ENCODE measurements at regions not wholly inside any gene's neighbourhood (a gene's known extent, or its start where the extent isn't known, plus 50 kb on each side); places are given as distances from the start of the nearest gene placed in this dataset.

- ChIA-PET CTCF (no interaction called here), POLR2A (no interaction called here)
- no peaks in the 10 kb centered on the region for H3K27me3 ChIP-seq (ENCODE audit: control insufficient read depth, insufficient read depth, low read length)
- ATAC-seq (no peak), DNase-seq (ENCODE audit: low read depth, low spot score) (no peak)
- TF ChIP-seq SIN3A (IDR thresholded peaks at IDR 0.05; ENCODE audit: borderline replicate concordance, insufficient read depth, low read depth, low read length), result no peak
- no peak for TF ChIP-seq REST (IDR thresholded peaks at IDR 0.05; ENCODE audit: insufficient read depth in 1 of 2, low read depth in 2 of 2, low read length in 1 of 2)
- TF ChIP-seq CTCF (IDR thresholded peaks at IDR 0.05), result no peak
- TF ChIP-seq TCF7L2 (IDR thresholded peaks at IDR 0.05; ENCODE audit: low read depth, low read length), result no peak
- no peak for TF ChIP-seq POLR2AphosphoS5 (IDR thresholded peaks at IDR 0.05; ENCODE audit: low read depth, low read length)
- no peak overlapping the region for H3K4me3 ChIP-seq (ENCODE audit: low read depth in 2 of 2, low read length in 2 of 2)
- H3K9me3 ChIP-seq (ENCODE audit: control insufficient read depth, insufficient read depth, low read depth, low read length), result no peaks in the 10 kb centered on the region
- intact Hi-C loops (cut with micrococcal nuclease; ENCODE audit: unreplicated experiment), result no loop called here
- in situ Hi-C loops (cut with HindIII; ENCODE audit: low pct_unique_long_range_greater_than_20kb, low sequenced_read_pairs), result no loop called here
- no peaks in the 10 kb centered on the region for H3K36me3 ChIP-seq (ENCODE audit: control insufficient read depth, insufficient read depth, low read length)
- no peaks in the 10 kb centered on the region for H3K4me1 ChIP-seq (ENCODE audit: control insufficient read depth, insufficient read depth, low read length)
- BruUV-seq (replicated peaks), result no TSS peak
- no peak overlapping the region for H3K27ac ChIP-seq (ENCODE audit: low read length)
These were observed 580.6 kb downstream of the TFAP2A start for GRCh38 chr6:9834233-9834632.

- DNase-seq (ENCODE audit: low read depth, low spot score) (no peak), ATAC-seq (no peak)
- no peak overlapping the region for H3K4me3 ChIP-seq (ENCODE audit: low read depth in 2 of 2, low read length in 2 of 2)
- ChIA-PET POLR2A (no interaction called here), CTCF (no interaction called here)
- no peaks in the 10 kb centered on the region for H3K36me3 ChIP-seq (ENCODE audit: control insufficient read depth, insufficient read depth, low read length)
- TF ChIP-seq TCF7L2 (IDR thresholded peaks at IDR 0.05; ENCODE audit: low read depth, low read length) (no peak), REST (IDR thresholded peaks at IDR 0.05; ENCODE audit: insufficient read depth in 1 of 2, low read depth in 2 of 2, low read length in 1 of 2) (no peak), CTCF (IDR thresholded peaks at IDR 0.05) (no peak), SIN3A (IDR thresholded peaks at IDR 0.05; ENCODE audit: borderline replicate concordance, insufficient read depth, low read depth, low read length) (no peak), POLR2AphosphoS5 (IDR thresholded peaks at IDR 0.05; ENCODE audit: low read depth, low read length) (no peak)
- no peaks in the 10 kb centered on the region for H3K9me3 ChIP-seq (ENCODE audit: control insufficient read depth, insufficient read depth, low read depth, low read length)
- H3K27ac ChIP-seq (ENCODE audit: low read length), result no peak overlapping the region
- in situ Hi-C loops (cut with HindIII; ENCODE audit: low pct_unique_long_range_greater_than_20kb, low sequenced_read_pairs), result no loop called here
- intact Hi-C loops (cut with micrococcal nuclease; ENCODE audit: unreplicated experiment), result no loop called here
- H3K4me1 ChIP-seq (ENCODE audit: control insufficient read depth, insufficient read depth, low read length), result no peaks in the 10 kb centered on the region
- no peaks in the 10 kb centered on the region for H3K27me3 ChIP-seq (ENCODE audit: control insufficient read depth, insufficient read depth, low read length)
- BruUV-seq (replicated peaks), result no TSS peak
These were observed 583.1 kb downstream of the TFAP2A start for GRCh38 chr6:9831783-9832182.

Measured in Panc1 (cell line).